CD1c-positive myeloid dendritic cell (primary cell): ENCODE measurements at regions not wholly inside any gene's neighbourhood (a gene's known extent, or its start where the extent isn't known, plus 50 kb on each side); places are given as distances from the start of the nearest gene placed in this dataset.

ENCODE experiments used
- DNase-seq: peaks from one replicate; pipeline ENCODE4 v3.0.0-alpha.2; 2016; ENCODE audit errors: extremely low spot score

DNA sequence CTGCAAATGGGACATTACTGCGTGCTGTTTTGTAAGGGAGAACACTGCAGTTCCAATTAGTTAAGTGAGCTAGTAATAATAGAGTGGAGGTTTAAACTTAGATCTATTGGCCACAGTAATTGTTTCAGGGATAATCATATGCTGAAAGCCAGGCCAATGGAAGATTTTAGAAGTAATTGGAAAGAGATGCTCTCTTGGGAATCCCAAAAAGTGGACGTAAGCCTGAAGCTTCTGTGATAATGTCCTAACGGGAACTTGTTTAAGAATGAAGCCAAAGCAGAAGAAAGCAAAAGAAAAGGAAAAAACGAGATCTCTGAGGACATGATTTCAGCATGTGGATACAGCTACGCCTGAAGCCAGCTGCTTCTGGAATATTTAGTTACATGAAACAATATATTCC is 594.6 kb downstream of the SLC4A3 start:
- DNase-seq: no peak

GRCh38 chr2:220224691-220225543 is 597.5 kb downstream of the SLC4A3 start:
- no peak for DNase-seq

DNA sequence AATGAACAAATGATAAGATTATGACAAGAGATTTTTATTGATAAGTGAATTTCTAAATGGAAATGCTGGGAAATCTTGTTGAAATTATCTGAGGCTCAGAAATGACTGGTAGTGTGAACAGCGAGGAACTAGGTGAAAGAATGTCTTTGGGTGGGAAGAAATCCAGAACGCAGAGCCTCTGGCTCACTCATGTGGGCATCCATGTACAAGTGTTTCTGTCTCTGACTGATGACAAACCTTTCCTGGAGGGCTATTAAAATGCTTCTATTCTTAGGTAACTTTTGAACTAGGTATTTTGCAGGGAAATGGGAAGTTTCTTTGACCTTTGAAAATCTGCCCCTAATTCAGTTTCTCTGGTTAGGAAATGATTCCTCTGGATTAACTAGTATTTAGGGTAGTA is 598.6 kb downstream of the SLC4A3 start:
- no peak for DNase-seq

DNA sequence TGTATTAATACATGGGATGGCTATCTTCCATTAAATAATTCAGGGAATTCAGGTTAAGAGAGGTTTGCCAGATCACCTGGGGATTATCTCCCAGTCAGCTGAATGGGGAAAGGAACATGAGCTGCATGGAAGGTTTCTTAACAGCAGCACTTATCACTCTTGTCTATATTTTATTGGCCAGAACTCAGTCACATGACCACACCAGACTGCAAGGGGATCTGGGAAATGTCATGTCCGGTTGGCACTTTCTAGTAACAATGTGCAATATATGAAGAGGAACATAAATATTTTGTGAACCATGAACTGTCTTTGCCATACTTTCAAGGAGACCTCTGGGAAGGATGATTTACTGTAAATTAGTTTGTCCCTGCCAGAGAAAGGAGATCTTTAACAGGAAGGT is 599.1 kb downstream of the SLC4A3 start:
- DNase-seq: no peak

GRCh38 chr2:220227266-220227920 is 600.0 kb downstream of the SLC4A3 start:
- no peak for DNase-seq

DNA sequence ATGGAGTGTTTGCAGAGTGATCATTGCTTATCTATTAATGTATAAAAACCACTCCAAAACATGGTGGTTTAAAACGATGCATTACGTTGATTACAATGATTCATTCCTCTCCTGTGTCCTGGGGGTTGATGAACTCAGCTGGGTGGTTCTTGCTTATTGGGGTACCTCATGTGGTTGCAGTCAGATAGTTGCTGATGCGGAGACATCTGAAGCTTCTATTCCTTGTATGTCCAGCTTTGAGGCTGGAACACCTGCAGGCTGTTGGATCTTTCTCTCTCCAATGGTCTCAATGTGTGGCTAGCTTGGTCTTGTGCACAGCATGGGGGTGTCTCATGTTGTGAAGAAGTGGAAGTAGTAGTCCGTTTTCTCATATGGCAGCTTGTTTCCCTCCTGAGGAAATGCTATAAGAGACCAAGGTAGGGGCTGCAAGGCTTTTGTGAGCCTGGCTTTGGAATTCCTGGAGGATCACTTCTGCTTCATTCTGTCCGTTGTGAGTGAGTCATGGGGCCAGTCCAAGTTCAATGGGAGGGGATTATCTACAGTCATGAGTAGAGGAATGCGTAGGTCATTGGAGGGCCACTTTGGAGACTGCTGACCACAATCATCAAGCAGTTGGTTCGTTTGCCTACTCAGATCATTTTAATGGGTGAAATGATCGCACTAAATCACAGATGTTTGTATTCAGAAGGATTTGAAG is 601.0 kb downstream of the SLC4A3 start:
- DNase-seq: no peak

DNA sequence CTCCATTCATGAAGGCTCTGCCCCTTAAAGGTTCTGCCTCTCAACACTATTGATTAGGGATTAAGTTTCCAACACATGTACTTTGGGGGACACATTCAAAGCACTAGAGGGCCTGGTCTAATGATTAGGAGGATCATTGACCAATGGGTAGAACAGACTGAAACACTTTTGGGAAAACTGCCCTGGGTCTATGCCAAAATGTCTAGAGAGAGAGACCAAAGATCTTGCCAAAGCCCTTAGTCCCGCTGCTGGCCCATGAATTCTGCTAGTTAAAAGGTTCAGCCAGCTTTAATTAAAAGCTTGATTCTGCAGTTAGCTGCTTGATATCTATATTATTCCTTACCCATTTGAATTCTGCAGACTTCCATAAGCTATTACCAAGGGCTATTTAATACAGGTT is 613.2 kb downstream of the SLC4A3 start:
- DNase-seq: no peak

DNA sequence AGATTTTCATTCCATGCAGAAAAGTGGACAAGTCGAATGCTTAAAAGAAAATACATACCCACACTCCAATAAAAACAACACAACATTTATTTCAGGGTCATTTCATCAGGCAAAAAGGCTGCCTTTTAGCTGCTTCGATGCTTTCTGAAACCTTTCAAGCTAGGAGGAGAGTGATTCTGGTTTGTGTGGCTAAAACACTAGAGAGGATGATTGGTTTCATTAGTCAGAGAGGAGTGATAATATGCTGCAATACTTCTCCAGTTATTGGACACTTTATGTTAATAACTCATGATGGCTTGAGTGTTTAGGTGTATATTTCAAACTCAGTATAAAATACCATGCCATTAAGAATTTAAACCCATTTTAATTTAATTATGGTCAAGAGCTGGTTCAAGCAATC is 614.0 kb downstream of the SLC4A3 start:
- DNase-seq: no peak

GRCh38 chr2:220243571-220243970 is 616.1 kb downstream of the SLC4A3 start:
- DNase-seq: no peak

GRCh38 chr2:220246386-220246785 is 619.0 kb downstream of the SLC4A3 start:
- DNase-seq: no peak

DNA sequence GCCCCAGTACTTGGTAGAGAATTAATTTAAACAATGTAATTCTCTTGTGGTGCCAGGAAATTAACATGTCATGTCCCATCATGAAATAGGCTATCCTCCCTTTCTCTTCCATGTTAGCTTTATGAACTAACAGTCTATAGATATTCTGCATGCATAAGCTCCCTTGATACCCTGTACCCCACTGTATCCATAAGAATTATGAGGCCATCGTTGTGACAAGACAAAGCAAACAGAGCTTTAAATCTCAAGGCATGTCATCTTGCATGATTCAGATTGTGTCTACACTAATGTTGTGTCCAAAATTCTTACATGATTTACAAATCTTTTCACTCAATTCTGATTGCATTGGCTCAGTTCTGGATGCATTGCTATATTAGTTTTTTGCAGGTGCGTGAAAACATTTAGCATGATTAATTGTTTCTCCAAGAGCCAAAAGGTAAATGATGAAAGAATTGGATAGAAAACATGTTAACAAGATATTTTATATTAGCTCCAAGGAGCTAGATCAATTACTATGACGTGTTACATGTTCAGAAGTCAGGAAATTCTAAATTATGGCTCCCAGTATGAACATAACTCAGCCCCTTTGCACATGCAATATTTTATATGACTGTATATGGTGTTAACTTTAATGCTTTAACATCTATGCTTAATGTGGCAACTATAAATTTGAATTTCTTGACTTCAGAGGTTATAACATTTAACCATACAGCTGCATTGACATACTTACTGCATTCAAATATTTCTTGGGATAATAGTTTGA is 620.3 kb downstream of the SLC4A3 start:
- no peak for DNase-seq

GRCh38 chr2:220259662-220260061 is 632.2 kb downstream of the SLC4A3 start:
- DNase-seq: no peak

- DNase-seq: no peak
Observed at GRCh38 chr2:220263300-220263699, 635.9 kb downstream of the SLC4A3 start.

- no peak for DNase-seq
Observed at GRCh38 chr2:220269367-220269766, 641.9 kb downstream of the SLC4A3 start.

- no peak for DNase-seq
Observed at GRCh38 chr2:220270481-220271070, 643.1 kb downstream of the SLC4A3 start.

DNA sequence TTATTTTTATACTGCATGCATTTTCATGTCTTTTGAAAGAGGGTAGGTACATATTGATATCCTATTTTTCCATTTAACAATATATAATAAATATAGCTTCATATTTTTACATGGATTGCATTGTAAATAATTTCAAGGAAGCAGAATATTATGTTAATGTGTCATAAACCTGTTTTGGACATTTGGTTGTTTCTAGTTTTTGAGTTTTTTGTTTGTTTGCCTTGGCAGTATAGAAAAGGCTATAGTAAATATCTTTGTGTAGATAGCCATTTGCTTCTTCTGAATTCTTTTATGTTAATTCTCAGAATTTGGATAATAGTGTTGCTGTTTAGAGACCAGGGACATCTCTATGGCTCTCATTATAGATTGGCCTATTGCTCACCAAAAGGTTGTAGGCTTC is 645.2 kb downstream of the SLC4A3 start:
- DNase-seq: no peak

GRCh38 chr2:220273082-220273481 is 645.7 kb downstream of the SLC4A3 start:
- DNase-seq: no peak

DNA sequence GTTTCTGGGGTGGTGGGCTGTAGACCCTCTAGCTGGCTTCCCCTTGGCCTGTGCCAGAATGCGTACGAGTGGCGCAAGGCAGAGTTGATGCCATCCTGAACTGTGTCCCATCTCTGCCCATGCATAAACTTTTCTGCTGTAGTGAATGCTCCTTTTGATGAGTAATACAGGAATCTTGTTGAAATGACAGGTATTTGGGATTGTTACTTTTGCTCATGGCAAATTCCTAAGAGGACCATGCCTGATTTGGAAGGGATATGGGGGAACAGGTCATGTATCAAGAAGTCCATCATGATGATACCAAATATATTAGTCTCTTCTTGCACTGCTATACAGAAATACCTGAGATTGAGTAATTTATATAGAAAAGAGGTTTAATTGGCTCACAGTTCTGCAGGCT is 648.0 kb downstream of the SLC4A3 start:
- no peak for DNase-seq

DNA sequence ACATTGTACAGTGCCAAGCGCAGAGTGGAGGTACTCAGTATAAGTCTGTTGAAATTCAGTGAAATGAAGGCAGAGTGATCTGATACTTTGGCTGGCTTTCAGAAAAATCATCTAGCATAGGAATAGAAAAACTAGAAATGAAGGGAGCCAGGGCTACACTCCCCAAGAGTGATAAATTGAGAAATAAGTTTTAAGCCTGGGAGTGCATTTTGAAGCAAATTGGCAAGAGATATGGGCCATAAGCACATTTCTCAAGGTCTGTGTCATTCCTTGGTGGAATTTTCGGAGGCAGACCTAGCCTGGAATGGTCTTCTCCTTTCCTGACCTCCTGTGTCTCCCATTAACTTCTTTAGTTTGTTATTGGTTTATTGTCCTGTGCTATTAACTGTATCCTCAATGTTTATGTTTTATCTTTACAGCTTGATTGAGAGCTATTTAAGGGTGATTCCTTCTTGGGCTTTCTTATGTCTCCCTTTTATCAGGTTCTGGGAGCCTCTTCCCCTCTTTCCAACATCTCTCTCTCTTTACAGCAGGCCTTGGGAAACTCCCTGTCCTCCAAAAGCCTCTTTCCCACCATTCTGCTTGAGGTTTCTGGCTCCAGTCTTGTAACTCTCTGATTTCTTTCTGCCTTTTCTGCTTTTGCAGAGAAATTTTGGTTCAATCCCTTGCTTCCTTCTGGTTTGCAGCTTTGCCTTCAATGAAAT is 649.5 kb downstream of the SLC4A3 start:
- DNase-seq: no peak

DNA sequence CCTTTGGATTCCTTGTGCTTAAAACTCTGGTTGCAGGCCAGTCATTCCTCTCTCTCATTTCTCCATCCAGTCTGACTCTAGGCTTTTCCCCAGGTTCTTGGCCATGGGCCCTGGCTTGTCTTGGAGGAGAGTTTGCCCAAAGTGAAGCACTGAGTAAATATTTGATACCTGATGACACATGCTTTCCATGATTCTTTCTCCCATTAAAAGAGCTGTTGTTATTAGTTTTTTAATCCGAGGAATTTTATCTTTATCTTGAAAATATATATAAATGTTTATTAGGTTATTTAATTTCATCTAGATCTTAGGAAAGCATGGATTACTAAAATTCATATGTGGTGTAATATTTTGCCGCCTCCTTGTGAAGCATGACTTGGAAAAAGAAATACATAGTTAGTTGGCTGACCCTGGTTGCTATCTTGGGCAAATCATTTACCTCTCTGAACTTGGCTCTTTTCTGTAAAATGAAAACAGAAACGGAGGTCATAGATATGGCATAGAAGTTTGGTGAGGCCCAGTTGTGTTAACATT is 650.1 kb downstream of the SLC4A3 start:
- no peak for DNase-seq

- no peak for DNase-seq
Observed at GRCh38 chr2:220278022-220278421, 650.6 kb downstream of the SLC4A3 start.
